B cell (primary cell): ENCODE measurements at regions not wholly inside any gene's neighbourhood (a gene's known extent, or its start where the extent isn't known, plus 50 kb on each side); places are given as distances from the start of the nearest gene placed in this dataset.

Experiments used
- ATAC-seq: fragments of 200-7000 bp; cut with Tn5 transposase; one replicate; pipeline ENCODE4 v1.10.0; 2021; ENCODE audit warnings: low read depth, mild to moderate bottlenecking, moderate number of reproducible peaks, moderate library complexity
- CTCF ChIA-PET: fragments of 350-600 bp; sonication (Branson Sonifier 250); formaldehyde crosslinking; loops from one replicate; lab custom pipeline; 2021; ENCODE audit warnings: antibody characterized with exemption, inconsistent platforms; lab: Charles Lee
- POLR2A ChIA-PET: fragments of 350-600 bp; sonication (Branson Sonifier 250); formaldehyde crosslinking; loops from one replicate; lab custom pipeline; 2021; ENCODE audit warnings: antibody characterized with exemption; lab: Charles Lee
- DNase-seq: peaks from one replicate; pipeline ENCODE4 v3.0.0; 2013
- H2AFZ ChIP-seq: 2 replicates; pipeline ENCODE4 v1.6.1; 2012; ENCODE audit warnings: mild to moderate bottlenecking, low read depth, low read length; ENCODE audit not compliant: insufficient read depth, poor library complexity, severe bottlenecking
- H3K27ac ChIP-seq, 2 donors: 1 replicate in 1 of 2; 2 replicates in 1 of 2; pipeline ENCODE4 v1.5.1; 2012 to 2013; ENCODE audit warnings: low read length in 2 of 2, mild to moderate bottlenecking in 2 of 2, moderate library complexity in 1 of 2
- H3K27me3 ChIP-seq, 4 experiments: fragments of 200-600 bp in 1 of 4; sonication (generic) in 1 of 4; replicated peaks in 1 of 4; 1 replicate in 2 of 4; 2 replicates in 2 of 4; pipeline versions ENCODE4 v1.6.1 to v1.7.0; 2013 to 2016; ENCODE audit warnings: low read length in 3 of 4, mild to moderate bottlenecking in 2 of 4, mixed read lengths in 1 of 4, moderate library complexity in 1 of 4; ENCODE audit not compliant: insufficient read depth in 4 of 4, control insufficient read depth in 3 of 4; ENCODE audit errors: control extremely low read depth in 1 of 4
- H3K36me3 ChIP-seq, 2 experiments: replicated peaks in 1 of 2; 1 replicate in 1 of 2; 2 replicates in 1 of 2; pipeline versions ENCODE4 v1.6.1 to v1.7.1; 2013; ENCODE audit warnings: low read length in 1 of 2; ENCODE audit not compliant: insufficient read depth in 2 of 2, control insufficient read depth in 1 of 2; ENCODE audit errors: control extremely low read depth in 1 of 2, extremely low read depth in 1 of 2
- H3K4me1 ChIP-seq, 2 donors: fragments of 200-600 bp in 1 of 2; sonication (generic) in 1 of 2; 1 replicate in 1 of 2; 2 replicates in 1 of 2; pipeline versions ENCODE4 v1.5.1 to v1.6.1; 2013 to 2017; ENCODE audit warnings: low read length in 2 of 2; ENCODE audit not compliant: control insufficient read depth in 2 of 2, insufficient read depth in 2 of 2
- H3K4me2 ChIP-seq: replicated peaks from 2 replicates; pipeline ENCODE3; 2012; ENCODE audit warnings: mild to moderate bottlenecking, low read depth, low read length; ENCODE audit not compliant: poor library complexity, severe bottlenecking
- H3K4me3 ChIP-seq, 5 experiments: fragments of 200-600 bp in 1 of 5; sonication (generic) in 1 of 5; 1 replicate in 3 of 5; 2 replicates in 2 of 5; pipeline versions ENCODE4 v1.5.1 to v1.7.0; 2011 to 2016; ENCODE audit warnings: low read length in 4 of 5, mild to moderate bottlenecking in 4 of 5, low read depth in 2 of 5, control low read depth in 1 of 5, moderate library complexity in 1 of 5; ENCODE audit not compliant: insufficient read depth in 1 of 5; ENCODE audit errors: control extremely low read depth in 1 of 5, extremely low read depth in 1 of 5
- H3K79me2 ChIP-seq: fragments of 200-600 bp; sonication (generic); one replicate; pipeline ENCODE4 v1.6.0; 2016; ENCODE audit warnings: low read length; ENCODE audit not compliant: control insufficient read depth, insufficient read depth
- H3K9ac ChIP-seq: fragments of 200-600 bp; sonication (generic); 2 replicates; pipeline ENCODE4 v1.6.1; 2017; ENCODE audit warnings: mild to moderate bottlenecking, low read length, moderate library complexity
- H3K9me3 ChIP-seq, 3 donors: one replicate each; pipeline versions ENCODE4 v1.6.1 to v1.7.1; 2013; ENCODE audit warnings: low read length in 2 of 3; ENCODE audit not compliant: control insufficient read depth in 2 of 3, insufficient read depth in 1 of 3; ENCODE audit errors: control extremely low read depth in 1 of 3
- H4K20me1 ChIP-seq: 2 replicates; pipeline ENCODE4 v1.6.0; 2012; ENCODE audit warnings: mild to moderate bottlenecking, low read length; ENCODE audit not compliant: insufficient read depth, control insufficient read depth, poor library complexity, severe bottlenecking
- H3K27ac Mint-ChIP-seq: one replicate; pipeline ENCODE4 v1.8.0; 2021; ENCODE audit warnings: mixed read lengths
- H3K27me3 Mint-ChIP-seq: one replicate; pipeline ENCODE4 v1.8.0; 2021; ENCODE audit warnings: mixed read lengths
- H3K4me1 Mint-ChIP-seq: one replicate; pipeline ENCODE4 v1.8.0; 2021; ENCODE audit warnings: mixed read lengths
- H3K4me3 Mint-ChIP-seq: one replicate; pipeline ENCODE4 v1.8.0; 2021; ENCODE audit warnings: mixed read lengths
- H3K9me3 Mint-ChIP-seq: one replicate; pipeline ENCODE4 v1.8.0; 2022; ENCODE audit warnings: mixed read lengths; ENCODE audit not compliant: insufficient read depth
- CTCF ChIP-seq: fragments of 200-600 bp; IDR thresholded peaks from one replicate; pipeline ENCODE4 v1.8.0; 2022; ENCODE audit warnings: antibody characterized with exemption, mild to moderate bottlenecking
- EZH2 ChIP-seq: IDR thresholded peaks from 2 replicates; pipeline ENCODE4 v1.6.1; 2012; ENCODE audit warnings: borderline replicate concordance, low read depth, mild to moderate bottlenecking, moderate library complexity, low read length; ENCODE audit not compliant: insufficient read depth, poor library complexity, severe bottlenecking
- WGBS: methylation state at CpG from one replicate; pipeline ENCODE4 v1.1.5; 2013; ENCODE audit warnings: missing lambda C conversion rate; ENCODE audit not compliant: insufficient coverage; 5-methylcytosine and 5-hydroxymethylcytosine counted together
- intact Hi-C: fragments of 100-400 bp; cut with micrococcal nuclease; formaldehyde crosslinking; loops from one replicate; pipeline ENCODE4 v1.10.0; 2022

DNA sequence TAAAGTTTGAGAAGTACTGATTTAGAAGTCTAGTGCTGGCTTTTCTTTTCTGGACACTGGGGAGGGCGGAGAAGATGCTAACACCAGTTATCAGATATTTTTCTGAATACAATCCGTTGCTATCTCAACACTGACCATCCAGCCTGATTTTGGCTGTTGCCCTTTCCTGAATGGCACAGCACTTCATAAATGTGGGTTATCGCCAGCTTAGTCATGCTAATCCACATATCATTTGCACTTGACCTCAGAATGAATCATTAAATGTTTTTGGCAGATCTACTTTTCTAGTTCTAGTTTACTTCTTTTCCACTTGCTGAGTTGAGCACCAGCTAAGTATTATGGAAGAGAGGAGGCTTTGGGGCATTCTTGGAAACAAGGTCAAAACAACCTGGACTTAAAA is 60.8 kb upstream of the ESX1 start:
- H3K27ac ChIP-seq = no peak overlapping the region
- CTCF ChIA-PET = no interaction called here
- H3K4me2 ChIP-seq = no peak overlapping the region

GRCh38 chrX:104310657-104311254 is 56.0 kb upstream of the ESX1 start:
- Histone ChIP-seq H3K79me2 (no peaks in the 10 kb centered on the region), H3K27me3 (no peaks in the 10 kb centered on the region), H2AFZ (no peak overlapping the region), H3K9me3 (no peaks in the 10 kb centered on the region), H3K4me1 (no peaks in the 10 kb centered on the region), H3K9ac (no peak overlapping the region), H4K20me1 (no peaks in the 10 kb centered on the region), H3K4me2 (no peak overlapping the region), H3K27ac (no peak overlapping the region), H3K4me3 (no peak overlapping the region), H3K36me3 (no peaks in the 10 kb centered on the region)
- Mint-ChIP-seq H3K4me1 (no peaks in the 10 kb centered on the region), H3K9me3 (no peaks in the 10 kb centered on the region), H3K27ac (no peak overlapping the region), H3K4me3 (no peak overlapping the region), H3K27me3 (no peaks in the 10 kb centered on the region)
- ATAC-seq (no peak), DNase-seq (no peak)
- WGBS = no CpG with 5 or more reads among the region's 2 CpGs
- ChIA-PET POLR2A (no interaction called here), CTCF (no interaction called here)
- no peak for TF ChIP-seq CTCF
- no peak for TF ChIP-seq EZH2
- intact Hi-C loops = no loop called here

More for the DNA sequence above, 60.8 kb upstream of the ESX1 start:
- no peaks in the 10 kb centered on the region for H3K36me3 ChIP-seq
- no peaks in the 10 kb centered on the region for H4K20me1 ChIP-seq
- H2AFZ ChIP-seq = no peak overlapping the region
- intact Hi-C loops = no loop called here
- Mint-ChIP-seq H3K27me3 (peaks cover 3% of the 10 kb centered on the region), H3K27ac (no peak overlapping the region), H3K4me3 (no peak overlapping the region), H3K4me1 (no peaks in the 10 kb centered on the region), H3K9me3 (no peaks in the 10 kb centered on the region)
- ATAC-seq (no peak), DNase-seq (no peak)
- no peaks in the 10 kb centered on the region for H3K79me2 ChIP-seq
- TF ChIP-seq CTCF (no peak), EZH2 (no peak)
- no peaks in the 10 kb centered on the region for H3K9me3 ChIP-seq
- no peaks in the 10 kb centered on the region for H3K27me3 ChIP-seq
- no peaks in the 10 kb centered on the region for H3K4me1 ChIP-seq
- 86% methylated on average over 2 of the region's 3 CpGs for WGBS
- no peak overlapping the region for H3K4me3 ChIP-seq
- no peak overlapping the region for H3K9ac ChIP-seq
- POLR2A ChIA-PET = no interaction called here
